ENCODE measurements at regions not wholly inside any gene's neighbourhood (a gene's known extent, or its start where the extent isn't known, plus 50 kb on each side); places are given as distances from the start of the nearest gene placed in this dataset.

GRCh38 chr14:37721976-37722659 lies 126.7 kb downstream of the TTC6 start:
- Histone ChIP-seq H2AFZ (ENCODE audit: low read length) (no peak overlapping the region), H3K4me3 (ENCODE audit: insufficient read depth, low read length) (no peak overlapping the region), H3K9me3 (ENCODE audit: low read depth, low read length) (no peaks in the 10 kb centered on the region), H3K27me3 (ENCODE audit: insufficient read depth, low read length) (no peaks in the 10 kb centered on the region), H4K20me1 (ENCODE audit: insufficient read depth, low read length) (no peaks in the 10 kb centered on the region), H3K4me2 (ENCODE audit: insufficient read depth, low read length) (no peak overlapping the region), H3K27ac (ENCODE audit: low read depth, low read length) (no peak overlapping the region), H3K4me1 (ENCODE audit: insufficient read depth, low read length) (no peaks in the 10 kb centered on the region), H3K79me2 (ENCODE audit: insufficient read depth, low read length) (no peaks in the 10 kb centered on the region), H3K36me3 (ENCODE audit: insufficient read depth, low read length) (no peaks in the 10 kb centered on the region)
- no peak for DNase-seq (ENCODE audit: insufficient read length, low spot score, missing footprints)
- no peak for TF ChIP-seq CTCF (IDR thresholded peaks at IDR 0.05; ENCODE audit: extremely low read depth, low read depth, low read length)

- no peak overlapping the region for H2AFZ ChIP-seq (ENCODE audit: low read length)
- no peaks in the 10 kb centered on the region for H3K9me3 ChIP-seq (ENCODE audit: low read depth, low read length)
- no peaks in the 10 kb centered on the region for H3K4me1 ChIP-seq (ENCODE audit: insufficient read depth, low read length)
- no peak for DNase-seq (ENCODE audit: insufficient read length, low spot score, missing footprints)
- no peak overlapping the region for H3K27ac ChIP-seq (ENCODE audit: low read depth, low read length)
- no peak overlapping the region for H3K4me3 ChIP-seq (ENCODE audit: insufficient read depth, low read length)
- H3K79me2 ChIP-seq (ENCODE audit: insufficient read depth, low read length), result no peaks in the 10 kb centered on the region
- H3K27me3 ChIP-seq (ENCODE audit: insufficient read depth, low read length), result no peaks in the 10 kb centered on the region
- H4K20me1 ChIP-seq (ENCODE audit: insufficient read depth, low read length), result no peaks in the 10 kb centered on the region
- H3K4me2 ChIP-seq (ENCODE audit: insufficient read depth, low read length), result no peak overlapping the region
- TF ChIP-seq CTCF (IDR thresholded peaks at IDR 0.05; ENCODE audit: extremely low read depth, low read depth, low read length), result no peak
- H3K36me3 ChIP-seq (ENCODE audit: insufficient read depth, low read length), result no peaks in the 10 kb centered on the region
These were observed 128.1 kb downstream of the TTC6 start for GRCh38 chr14:37723515-37723914.

- Histone ChIP-seq H3K36me3 (ENCODE audit: insufficient read depth, low read length) (no peaks in the 10 kb centered on the region), H2AFZ (ENCODE audit: low read length) (no peak overlapping the region), H3K4me3 (ENCODE audit: insufficient read depth, low read length) (no peak overlapping the region), H3K27ac (ENCODE audit: low read depth, low read length) (no peak overlapping the region), H4K20me1 (ENCODE audit: insufficient read depth, low read length) (no peaks in the 10 kb centered on the region), H3K4me2 (ENCODE audit: insufficient read depth, low read length) (no peak overlapping the region), H3K4me1 (ENCODE audit: insufficient read depth, low read length) (no peaks in the 10 kb centered on the region), H3K27me3 (ENCODE audit: insufficient read depth, low read length) (no peaks in the 10 kb centered on the region), H3K79me2 (ENCODE audit: insufficient read depth, low read length) (no peaks in the 10 kb centered on the region), H3K9me3 (ENCODE audit: low read depth, low read length) (no peaks in the 10 kb centered on the region)
- DNase-seq (ENCODE audit: insufficient read length, low spot score, missing footprints), result no peak
- TF ChIP-seq CTCF (IDR thresholded peaks at IDR 0.05; ENCODE audit: extremely low read depth, low read depth, low read length), result no peak
These were observed 131.3 kb downstream of the TTC6 start for GRCh38 chr14:37726708-37727107.

- no peak for DNase-seq (ENCODE audit: insufficient read length, low spot score, missing footprints)
- Histone ChIP-seq H3K36me3 (ENCODE audit: insufficient read depth, low read length) (no peaks in the 10 kb centered on the region), H3K4me1 (ENCODE audit: insufficient read depth, low read length) (no peaks in the 10 kb centered on the region), H4K20me1 (ENCODE audit: insufficient read depth, low read length) (no peaks in the 10 kb centered on the region), H2AFZ (ENCODE audit: low read length) (no peak overlapping the region), H3K9me3 (ENCODE audit: low read depth, low read length) (no peaks in the 10 kb centered on the region), H3K79me2 (ENCODE audit: insufficient read depth, low read length) (no peaks in the 10 kb centered on the region), H3K27me3 (ENCODE audit: insufficient read depth, low read length) (no peaks in the 10 kb centered on the region), H3K4me3 (ENCODE audit: insufficient read depth, low read length) (no peak overlapping the region), H3K4me2 (ENCODE audit: insufficient read depth, low read length) (no peak overlapping the region), H3K27ac (ENCODE audit: low read depth, low read length) (no peak overlapping the region)
- TF ChIP-seq CTCF (IDR thresholded peaks at IDR 0.05; ENCODE audit: extremely low read depth, low read depth, low read length), result no peak
These were observed 133.8 kb downstream of the TTC6 start for GRCh38 chr14:37729218-37729617.
